NCI-H446 (cell line): ENCODE measurements at regions not wholly inside any gene's neighbourhood (a gene's known extent, or its start where the extent isn't known, plus 50 kb on each side); places are given as distances from the start of the nearest gene placed in this dataset.
A peak's percentile ranks its signal among the peaks of the same experiment; 100 is the strongest.
"Not testable (repeated sequence)": the region's sequence is repeated elsewhere in the genome, so short reads cannot be mapped to it uniquely, and the experiment has no call there.

ENCODE experiments used
- DNase-seq, 2 experiments: peaks; one replicate each; lab custom pipeline; 2025; lab: John Stamatoyannopoulos, UW

GRCh38 chr2:49804111-49804510, 649.8 kb upstream of the FSHR start:
- no peak for DNase-seq

- DNase-seq = no peak
Observed at GRCh38 chr2:49801898-49802450, 647.7 kb upstream of the FSHR start.

- DNase-seq = no peak
Observed at GRCh38 chr2:49798570-49798969, 644.3 kb upstream of the FSHR start.

- DNase-seq = no peak
Observed at GRCh38 chr2:49796266-49796665, 642.0 kb upstream of the FSHR start.

GRCh38 chr2:49794396-49794795, 640.1 kb upstream of the FSHR start:
- DNase-seq = no peak

- DNase-seq = no peak
Observed at GRCh38 chr2:49788300-49788699, 634.0 kb upstream of the FSHR start.

GRCh38 chr2:49780949-49781348, 626.6 kb upstream of the FSHR start:
- no peak for DNase-seq

GRCh38 chr2:49772299-49772970, 618.1 kb upstream of the FSHR start:
- DNase-seq = no peak

- DNase-seq = peak; percentile 1 to 61
Observed at GRCh38 chr2:49770919-49771318, 616.6 kb upstream of the FSHR start.

GRCh38 chr2:49767316-49767715, 613.0 kb upstream of the FSHR start:
- no peak for DNase-seq

GRCh38 chr2:49755777-49756176, 601.5 kb upstream of the FSHR start:
- DNase-seq = no peak

- no peak for DNase-seq
Observed at GRCh38 chr2:49754381-49754780, 600.1 kb upstream of the FSHR start.

GRCh38 chr2:49753344-49753985, 599.1 kb upstream of the FSHR start:
- no peak for DNase-seq

- no peak for DNase-seq
Observed at GRCh38 chr2:49737606-49738005, 583.3 kb upstream of the FSHR start.

- not testable (repeated sequence) for DNase-seq
Observed at GRCh38 chr2:49732924-49733323, 578.6 kb upstream of the FSHR start.

GRCh38 chr2:49719241-49719640, 564.9 kb upstream of the FSHR start:
- DNase-seq = no peak

GRCh38 chr2:49715597-49715996, 561.3 kb upstream of the FSHR start:
- no peak for DNase-seq

- DNase-seq = no peak
Observed at GRCh38 chr2:49714454-49714853, 560.1 kb upstream of the FSHR start.

- DNase-seq = no peak
Observed at GRCh38 chr2:49702740-49703139, 548.4 kb upstream of the FSHR start.

- no peak for DNase-seq
Observed at GRCh38 chr2:49693961-49694360, 539.6 kb upstream of the FSHR start.

- not testable (repeated sequence) for DNase-seq
Observed at GRCh38 chr2:49692022-49692421, 537.7 kb upstream of the FSHR start.

- DNase-seq = peak in 1 of 2 experiments; percentile 11
Observed at GRCh38 chr2:49687918-49688317, 533.6 kb upstream of the FSHR start.

- no peak for DNase-seq
Observed at GRCh38 chr2:49686897-49687442, 532.7 kb upstream of the FSHR start.
